Chondrocyte (in vitro differentiated cells): ENCODE measurements at regions not wholly inside any gene's neighbourhood (a gene's known extent, or its start where the extent isn't known, plus 50 kb on each side); places are given as distances from the start of the nearest gene placed in this dataset.

ENCODE experiments used
- DNase-seq: peaks from one replicate; pipeline ENCODE4 v3.0.0; 2021; ENCODE audit warnings: mixed read lengths, low spot score
- H3K27ac Mint-ChIP-seq: one replicate; pipeline ENCODE4 v1.8.0; 2021; ENCODE audit warnings: mild to moderate bottlenecking, moderate library complexity, mixed read lengths; ENCODE audit not compliant: unreplicated experiment
- H3K27me3 Mint-ChIP-seq: 2 replicates; pipeline ENCODE4 v1.8.0; 2021; ENCODE audit warnings: low read depth, mixed read lengths
- H3K36me3 Mint-ChIP-seq: 2 replicates; pipeline ENCODE4 v1.8.0; 2021; ENCODE audit warnings: low read depth, mixed read lengths
- H3K4me1 Mint-ChIP-seq: 2 replicates; pipeline ENCODE4 v1.8.0; 2021; ENCODE audit warnings: low read depth, mild to moderate bottlenecking, mixed read lengths
- H3K4me3 Mint-ChIP-seq: one replicate; pipeline ENCODE4 v1.8.0; 2021; ENCODE audit warnings: mild to moderate bottlenecking, moderate library complexity, mixed read lengths; ENCODE audit not compliant: unreplicated experiment
- H3K9me3 Mint-ChIP-seq: 2 replicates; pipeline ENCODE4 v1.8.0; 2021; ENCODE audit warnings: low read depth, mixed read lengths
- CTCF ChIP-seq: fragments of 200-600 bp; sonication (generic); IDR thresholded peaks from 2 replicates; pipeline ENCODE4 v1.5.0; 2021; ENCODE audit warnings: antibody characterized with exemption, mild to moderate bottlenecking, moderate library complexity

DNA sequence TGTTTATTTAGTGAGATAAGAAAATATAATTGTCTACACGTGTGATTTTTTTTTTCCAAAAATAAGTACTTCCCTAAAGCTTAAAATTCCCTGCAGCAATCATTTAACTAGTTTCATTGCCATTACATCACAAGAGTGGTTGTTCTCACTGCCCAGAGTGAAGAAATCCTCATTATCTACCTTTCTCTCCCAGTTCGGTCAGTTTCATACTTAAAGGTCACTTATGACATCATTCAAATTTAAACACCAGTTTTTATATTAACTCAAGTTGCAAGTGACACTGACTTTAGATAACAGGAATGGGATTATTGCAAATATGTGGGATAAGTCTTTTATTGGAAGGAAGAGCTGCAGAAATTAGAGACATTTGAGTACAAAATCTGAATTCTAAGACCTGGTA lies 1699.8 kb upstream of the IGFBP7 start:
- DNase-seq = no peak
- Mint-ChIP-seq H3K4me1 (peaks cover 11% of the 10 kb centered on the region), H3K9me3 (no peaks in the 10 kb centered on the region), H3K4me3 (no peak overlapping the region), H3K36me3 (no peaks in the 10 kb centered on the region), H3K27me3 (no peaks in the 10 kb centered on the region), H3K27ac (no peak overlapping the region)
- no peak for TF ChIP-seq CTCF

- no peak for TF ChIP-seq CTCF
- Mint-ChIP-seq H3K36me3 (no peaks in the 10 kb centered on the region), H3K9me3 (no peaks in the 10 kb centered on the region), H3K27ac (no peak overlapping the region), H3K27me3 (no peaks in the 10 kb centered on the region), H3K4me3 (no peak overlapping the region), H3K4me1 (peaks cover 11% of the 10 kb centered on the region)
- DNase-seq = no peak
These were observed 1699.2 kb upstream of the IGFBP7 start for GRCh38 chr4:58809366-58809765.

GRCh38 chr4:58808817-58809216 lies 1698.6 kb upstream of the IGFBP7 start:
- Mint-ChIP-seq H3K27me3 (no peaks in the 10 kb centered on the region), H3K9me3 (no peaks in the 10 kb centered on the region), H3K4me3 (no peak overlapping the region), H3K4me1 (peaks cover 11% of the 10 kb centered on the region), H3K27ac (no peak overlapping the region), H3K36me3 (no peaks in the 10 kb centered on the region)
- TF ChIP-seq CTCF = no peak
- DNase-seq = no peak

DNA sequence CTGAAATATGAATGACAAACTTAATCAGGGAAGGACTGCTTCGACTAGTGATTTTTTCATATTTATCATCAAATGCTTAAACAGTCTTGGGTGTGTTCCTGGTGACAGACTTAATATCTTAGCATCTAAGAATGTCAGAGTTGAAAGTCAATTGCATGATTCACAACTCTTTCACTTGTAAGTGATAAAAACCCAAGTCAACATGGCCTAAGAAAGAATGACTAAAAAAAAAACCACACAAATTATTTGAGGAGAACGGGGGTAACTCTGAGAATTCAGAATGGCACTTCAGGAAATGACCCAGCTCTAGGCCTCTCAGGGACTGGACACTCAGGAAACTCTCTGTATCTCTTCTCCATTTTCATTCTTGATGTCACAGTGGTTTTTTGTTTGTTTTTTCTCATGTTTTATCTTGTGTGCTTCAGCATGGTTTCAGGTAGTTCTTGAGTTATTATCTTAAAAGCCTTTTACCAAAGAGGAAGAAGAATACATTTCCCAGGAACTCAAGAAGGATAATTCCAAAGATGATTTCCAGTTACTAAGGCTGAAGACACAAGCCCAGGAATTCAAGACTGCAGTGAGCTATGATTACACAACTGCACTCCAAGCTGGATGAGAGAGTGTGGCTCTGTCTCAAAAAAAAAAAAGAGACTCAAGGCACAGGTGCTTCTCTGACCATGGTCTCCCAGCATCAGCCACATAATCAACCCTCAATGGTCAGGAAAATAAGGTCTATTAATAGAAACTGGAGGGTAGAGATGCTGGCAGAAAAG lies 1697.8 kb upstream of the IGFBP7 start:
- Mint-ChIP-seq H3K4me1 (peaks cover 11% of the 10 kb centered on the region), H3K27me3 (no peaks in the 10 kb centered on the region), H3K36me3 (no peaks in the 10 kb centered on the region), H3K27ac (no peak overlapping the region), H3K9me3 (no peaks in the 10 kb centered on the region), H3K4me3 (no peak overlapping the region)
- TF ChIP-seq CTCF = no peak
- no peak for DNase-seq

GRCh38 chr4:58776627-58777026 lies 1666.4 kb upstream of the IGFBP7 start:
- Mint-ChIP-seq H3K4me3 (no peak overlapping the region), H3K9me3 (peaks cover 4% of the 10 kb centered on the region), H3K36me3 (no peaks in the 10 kb centered on the region), H3K27ac (no peak overlapping the region), H3K4me1 (peaks cover 4% of the 10 kb centered on the region), H3K27me3 (no peaks in the 10 kb centered on the region)
- no peak for TF ChIP-seq CTCF
- DNase-seq = no peak
